ENCODE measurements at regions not wholly inside any gene's neighbourhood (a gene's known extent, or its start where the extent isn't known, plus 50 kb on each side); places are given as distances from the start of the nearest gene placed in this dataset.

- DNase-seq = no peak
Observed at GRCh38 chr5:88984040-88984439, 101.1 kb upstream of the MEF2C start.

DNA sequence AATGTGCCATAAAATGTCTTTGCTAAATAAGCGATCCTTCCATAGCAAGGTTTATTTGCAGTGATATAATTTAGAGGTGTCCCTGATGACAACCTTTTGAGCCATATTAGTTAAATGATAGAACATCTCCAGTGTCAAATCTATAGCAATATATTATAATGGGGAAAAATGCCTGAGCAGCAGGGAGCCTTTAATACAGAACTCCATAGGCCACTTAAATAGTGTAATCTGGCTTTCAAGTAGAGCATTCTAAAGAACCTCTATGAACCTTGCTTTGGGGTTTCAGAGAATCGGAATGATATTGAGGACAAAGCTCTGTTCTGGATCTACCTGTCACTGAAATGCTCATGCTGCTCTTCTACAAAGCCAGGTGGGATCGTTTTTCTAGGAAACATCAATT, 96.7 kb upstream of the MEF2C start:
- DNase-seq = no peak

- peak; percentile 6 for DNase-seq
Observed at GRCh38 chr5:88979244-88979643, 96.3 kb upstream of the MEF2C start.

DNA sequence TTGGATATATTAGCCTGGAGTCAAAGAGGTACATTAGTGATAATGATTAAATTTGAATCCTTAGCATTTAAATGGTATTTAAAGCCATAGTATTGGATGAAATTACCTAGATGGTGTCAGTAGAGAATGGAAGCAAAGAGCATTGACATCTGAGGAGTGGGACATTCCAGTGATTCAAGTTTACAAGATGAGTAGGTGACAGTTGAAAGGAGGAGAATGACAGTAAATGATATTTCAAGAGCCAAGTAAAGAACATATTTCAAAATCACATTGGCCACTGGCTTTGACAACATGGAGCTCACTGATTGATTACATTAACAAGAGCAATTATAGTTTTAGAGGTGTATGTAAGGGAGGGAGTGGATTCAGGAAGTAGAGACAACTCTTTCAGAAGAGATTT, 93.9 kb upstream of the MEF2C start:
- DNase-seq = no peak

DNA sequence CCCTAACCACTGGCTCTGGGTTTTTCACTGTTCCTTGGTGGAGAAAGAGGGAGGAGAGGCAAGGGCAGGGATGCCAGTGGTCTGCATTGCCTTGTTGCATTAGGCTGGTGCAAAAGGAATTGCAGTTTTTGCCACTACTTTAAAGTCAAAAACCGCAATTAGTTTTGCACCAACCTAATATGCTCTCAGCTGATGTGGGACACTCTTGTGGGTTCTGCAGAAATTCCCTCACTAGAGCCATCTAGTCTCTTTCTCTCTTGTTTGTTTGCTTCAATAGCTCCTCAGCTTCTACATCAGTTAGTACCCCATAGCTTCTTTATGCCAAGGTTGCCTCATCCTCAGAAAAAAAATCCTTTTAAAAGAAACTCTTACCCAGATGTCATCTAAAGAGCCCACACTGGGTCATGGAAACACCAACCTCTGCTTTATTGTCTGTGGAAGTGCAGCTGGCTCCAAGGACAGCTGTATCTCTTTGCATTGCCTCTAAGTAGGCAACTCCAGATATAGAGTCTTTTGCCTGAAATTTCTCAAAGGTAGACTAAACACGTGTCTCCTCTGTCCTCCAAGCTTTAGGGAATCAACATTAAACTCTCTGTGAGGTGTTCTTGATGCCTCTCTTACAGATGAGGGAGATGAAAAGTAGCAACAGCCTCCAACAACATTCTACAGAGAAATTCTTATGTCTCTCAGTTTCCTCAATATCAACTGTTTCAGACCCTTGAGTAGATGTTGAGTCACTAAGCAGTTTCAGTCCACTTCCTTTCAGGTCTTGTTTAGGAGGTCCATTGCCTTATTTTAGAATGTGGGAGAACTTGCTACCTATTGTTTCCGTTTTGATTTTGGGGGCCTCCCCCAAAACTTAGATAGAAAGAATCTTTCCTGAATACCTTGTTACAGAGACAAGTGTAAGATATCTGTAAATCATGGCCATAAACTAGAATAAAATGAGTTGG, 84.9 kb upstream of the MEF2C start:
- DNase-seq = no peak

DNA sequence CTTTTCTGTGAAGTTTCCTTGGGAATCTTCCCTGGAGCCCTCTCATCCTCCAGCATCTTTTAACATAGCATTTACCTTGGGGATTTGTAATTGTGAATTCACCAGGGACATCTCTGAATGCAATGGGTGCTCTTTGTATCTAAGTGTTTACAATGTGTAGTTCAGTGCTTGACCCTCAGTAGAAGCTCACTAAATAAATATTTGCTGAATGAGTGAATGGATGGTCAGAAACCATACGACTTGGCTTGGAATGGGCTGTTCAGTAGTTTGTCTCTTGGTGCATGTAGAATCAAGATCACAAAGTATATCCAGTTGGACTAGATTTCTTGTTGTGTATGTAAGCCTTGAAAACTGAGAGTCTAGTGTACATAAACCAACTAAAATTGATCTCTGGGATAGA, 81.8 kb upstream of the MEF2C start:
- no peak for DNase-seq

- DNase-seq = no peak
Observed at GRCh38 chr5:88957013-88957412, 74.0 kb upstream of the MEF2C start.

DNA sequence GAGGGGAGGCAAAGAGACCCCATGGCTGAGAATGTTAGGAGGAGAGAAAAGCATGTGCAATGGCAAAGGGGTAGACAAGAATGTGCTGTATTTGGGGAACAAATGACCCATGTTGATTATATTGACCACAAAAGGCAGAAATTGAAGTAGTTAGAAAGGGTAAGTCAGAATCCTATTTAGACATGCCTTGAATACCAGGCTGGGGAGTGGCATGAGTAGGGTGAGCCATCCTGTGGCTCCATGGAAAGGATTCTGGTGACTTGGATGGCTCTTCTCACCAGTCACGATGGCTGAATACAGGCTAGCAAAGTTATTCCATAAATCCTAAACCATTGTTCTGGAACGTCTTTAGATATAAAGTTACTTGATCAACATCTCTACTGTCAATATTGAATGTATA, 73.4 kb upstream of the MEF2C start:
- no peak for DNase-seq

DNA sequence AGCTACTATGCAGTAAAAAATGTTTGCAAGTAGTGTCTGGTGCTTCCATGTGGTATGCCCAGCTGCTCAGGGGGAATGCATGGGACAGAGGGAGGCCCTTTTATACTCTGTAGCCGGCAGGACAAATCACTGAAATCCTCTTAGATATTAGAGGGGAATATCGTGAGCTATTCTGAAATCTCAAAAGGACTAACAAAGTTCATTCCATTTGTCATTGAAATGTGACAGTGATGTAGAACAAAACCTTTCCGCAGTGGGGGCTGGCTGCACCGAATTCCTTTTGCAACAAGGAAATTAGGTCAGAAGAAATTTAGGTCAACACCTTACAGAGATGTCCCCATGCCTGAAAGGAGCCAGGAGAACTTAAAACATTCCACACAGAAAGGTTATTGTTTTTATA, 72.4 kb upstream of the MEF2C start:
- no peak for DNase-seq

- no peak for DNase-seq
Observed at GRCh38 chr5:88954511-88954910, 71.5 kb upstream of the MEF2C start.

GRCh38 chr5:88952996-88953643, 70.1 kb upstream of the MEF2C start:
- DNase-seq = no peak

GRCh38 chr5:88952344-88952743, 69.4 kb upstream of the MEF2C start:
- peak; percentile 17 for DNase-seq

- no peak for DNase-seq
Observed at GRCh38 chr5:88951457-88951856, 68.5 kb upstream of the MEF2C start.

GRCh38 chr5:88948746-88949600, 66.0 kb upstream of the MEF2C start:
- no peak for DNase-seq

- DNase-seq = no peak
Observed at GRCh38 chr5:88944751-88945531, 62.0 kb upstream of the MEF2C start.

DNA sequence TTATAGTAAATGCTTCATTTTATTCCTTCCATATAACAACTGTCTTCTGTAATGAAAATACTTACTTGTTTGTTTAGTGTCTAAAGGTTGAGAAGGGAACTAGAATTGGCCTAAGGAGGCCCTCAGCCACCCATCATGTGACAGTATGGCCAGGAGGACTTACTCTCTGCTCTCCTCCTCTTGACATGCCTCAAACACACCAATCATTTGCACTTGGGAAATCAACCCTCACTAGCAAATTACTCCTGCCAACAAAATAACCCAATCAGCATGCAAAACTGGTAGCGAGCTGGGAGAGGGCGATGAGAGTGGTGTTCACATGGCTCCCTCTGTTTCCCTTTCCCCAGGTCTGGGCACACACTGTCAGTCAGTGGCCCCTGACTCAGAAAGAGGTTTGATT, 58.6 kb upstream of the MEF2C start:
- DNase-seq = no peak

DNA sequence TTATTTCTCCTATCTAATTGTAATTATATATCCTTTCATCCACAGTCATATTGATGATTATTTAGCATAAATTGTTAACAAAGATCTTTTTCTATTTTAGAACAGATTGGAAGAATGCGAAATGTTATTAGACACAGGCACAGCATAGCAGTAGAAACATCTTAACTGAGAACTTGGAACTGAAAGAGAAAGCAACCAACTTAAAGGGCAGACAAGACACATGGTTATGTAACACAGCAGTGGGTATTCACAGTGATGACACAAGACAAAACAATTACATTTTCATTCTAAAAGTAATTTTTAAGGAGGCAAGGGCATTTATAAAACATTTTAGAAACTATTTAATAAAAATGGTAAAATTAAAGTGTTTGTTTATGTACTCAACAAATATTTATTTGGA, 57.7 kb upstream of the MEF2C start:
- no peak for DNase-seq

- DNase-seq = no peak
Observed at GRCh38 chr5:88939300-88939699, 56.3 kb upstream of the MEF2C start.

DNA sequence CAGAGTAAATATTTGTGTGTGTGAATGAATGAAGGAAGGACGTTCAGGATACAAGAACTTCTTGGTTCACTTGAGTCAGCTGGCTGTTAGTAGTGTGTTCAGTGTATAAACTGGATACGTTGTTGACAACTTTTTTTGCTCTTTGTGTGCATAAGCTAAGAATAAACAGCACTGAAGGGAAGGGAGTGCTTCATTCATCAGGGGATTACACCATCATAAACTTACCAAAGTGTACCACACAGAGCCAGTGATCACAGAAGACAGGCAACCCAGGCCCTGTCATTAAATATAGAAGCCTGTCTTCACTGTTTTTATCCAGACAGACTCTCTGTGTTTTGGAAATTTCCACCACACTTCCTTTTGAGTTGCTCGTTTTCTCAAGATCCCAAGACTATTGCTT, 55.5 kb upstream of the MEF2C start:
- DNase-seq = no peak

GRCh38 chr5:88937406-88937805, 54.4 kb upstream of the MEF2C start:
- no peak for DNase-seq

GRCh38 chr5:88934439-88934838, 51.5 kb upstream of the MEF2C start:
- DNase-seq = peak; percentile 28

Data from hematopoietic multipotent progenitor cell treated with erythropoietin and hydrocortisone succinate and interleukin-3 and kit ligand, for 6 days (in vitro differentiated cells).